ENCODE measurements at regions not wholly inside any gene's neighbourhood (a gene's known extent, or its start where the extent isn't known, plus 50 kb on each side); places are given as distances from the start of the nearest gene placed in this dataset.
A peak's percentile ranks its signal among the peaks of the same experiment; 100 is the strongest.

GRCh38 chr13:32932376-32932775 lies 83.8 kb upstream of the KL start:
- no CpG with 5 or more reads among the region's 2 CpGs for WGBS (ENCODE audit: insufficient coverage)
- Histone ChIP-seq H3K27ac (ENCODE audit: low read depth, low read length) (no peak overlapping the region), H3K4me3 (ENCODE audit: low read depth, low read length) (no peak overlapping the region), H3K27me3 (ENCODE audit: control insufficient read depth, insufficient read depth, low read length) (no peaks in the 10 kb centered on the region), H3K9me3 (ENCODE audit: control insufficient read depth, insufficient read depth, low read length) (no peaks in the 10 kb centered on the region), H3K36me3 (ENCODE audit: control insufficient read depth, insufficient read depth, low read length) (no peaks in the 10 kb centered on the region), H3K4me1 (ENCODE audit: control insufficient read depth, insufficient read depth, low read length) (no peaks in the 10 kb centered on the region)
- DNase-seq (ENCODE audit: low read depth in 4 of 6, low spot score in 6 of 6), result no peak

GRCh38 chr13:32936716-32937115 lies 79.5 kb upstream of the KL start:
- no peak overlapping the region for H3K4me3 ChIP-seq (ENCODE audit: low read depth, low read length)
- no peaks in the 10 kb centered on the region for H3K36me3 ChIP-seq (ENCODE audit: control insufficient read depth, insufficient read depth, low read length)
- H3K27ac ChIP-seq (ENCODE audit: low read depth, low read length), result no peak overlapping the region
- H3K27me3 ChIP-seq (ENCODE audit: control insufficient read depth, insufficient read depth, low read length), result no peaks in the 10 kb centered on the region
- H3K9me3 ChIP-seq (ENCODE audit: control insufficient read depth, insufficient read depth, low read length), result no peaks in the 10 kb centered on the region
- H3K4me1 ChIP-seq (ENCODE audit: control insufficient read depth, insufficient read depth, low read length), result peaks cover 6% of the 10 kb centered on the region
- no CpG with 5 or more reads among the region's 3 CpGs for WGBS (ENCODE audit: insufficient coverage)
- DNase-seq (ENCODE audit: low read depth in 4 of 6, low spot score in 6 of 6), result peak in 1 of 6 donors; percentile 85

- 96% methylated on average over 2 of the region's 2 CpGs for WGBS (ENCODE audit: insufficient coverage)
- H3K4me3 ChIP-seq (ENCODE audit: low read depth, low read length), result no peak overlapping the region
- no peaks in the 10 kb centered on the region for H3K9me3 ChIP-seq (ENCODE audit: control insufficient read depth, insufficient read depth, low read length)
- H3K27ac ChIP-seq (ENCODE audit: low read depth, low read length), result no peak overlapping the region
- no peaks in the 10 kb centered on the region for H3K36me3 ChIP-seq (ENCODE audit: control insufficient read depth, insufficient read depth, low read length)
- DNase-seq (ENCODE audit: low read depth in 4 of 6, low spot score in 6 of 6), result no peak
- H3K27me3 ChIP-seq (ENCODE audit: control insufficient read depth, insufficient read depth, low read length), result no peaks in the 10 kb centered on the region
- H3K4me1 ChIP-seq (ENCODE audit: control insufficient read depth, insufficient read depth, low read length), result peaks cover 6% of the 10 kb centered on the region
Measured at GRCh38 chr13:32938314-32938713, 77.9 kb upstream of the KL start.

GRCh38 chr13:32938907-32939306 lies 77.3 kb upstream of the KL start:
- DNase-seq (ENCODE audit: low read depth in 4 of 6, low spot score in 6 of 6), result no peak
- H3K36me3 ChIP-seq (ENCODE audit: control insufficient read depth, insufficient read depth, low read length), result no peaks in the 10 kb centered on the region
- no peak overlapping the region for H3K27ac ChIP-seq (ENCODE audit: low read depth, low read length)
- H3K4me1 ChIP-seq (ENCODE audit: control insufficient read depth, insufficient read depth, low read length), result peaks cover 6% of the 10 kb centered on the region
- H3K4me3 ChIP-seq (ENCODE audit: low read depth, low read length), result no peak overlapping the region
- H3K27me3 ChIP-seq (ENCODE audit: control insufficient read depth, insufficient read depth, low read length), result no peaks in the 10 kb centered on the region
- WGBS (ENCODE audit: insufficient coverage), result 100% methylated on average over 2 of the region's 2 CpGs
- no peaks in the 10 kb centered on the region for H3K9me3 ChIP-seq (ENCODE audit: control insufficient read depth, insufficient read depth, low read length)

GRCh38 chr13:32940601-32941000 lies 75.6 kb upstream of the KL start:
- WGBS (ENCODE audit: insufficient coverage), result 25% methylated on average over 4 of the region's 4 CpGs
- peak in 4 of 6 donors; percentile 29 to 77 (median 56) for DNase-seq (ENCODE audit: low read depth in 4 of 6, low spot score in 6 of 6)

GRCh38 chr13:32941368-32941767 lies 74.9 kb upstream of the KL start:
- peaks cover 6% of the 10 kb centered on the region for H3K4me1 ChIP-seq (ENCODE audit: control insufficient read depth, insufficient read depth, low read length)
- no peak overlapping the region for H3K27ac ChIP-seq (ENCODE audit: low read depth, low read length)
- WGBS (ENCODE audit: insufficient coverage), result no CpG with 5 or more reads among the region's 3 CpGs
- no peaks in the 10 kb centered on the region for H3K36me3 ChIP-seq (ENCODE audit: control insufficient read depth, insufficient read depth, low read length)
- H3K4me3 ChIP-seq (ENCODE audit: low read depth, low read length), result no peak overlapping the region
- DNase-seq (ENCODE audit: low read depth in 4 of 6, low spot score in 6 of 6), result no peak
- no peaks in the 10 kb centered on the region for H3K9me3 ChIP-seq (ENCODE audit: control insufficient read depth, insufficient read depth, low read length)
- no peaks in the 10 kb centered on the region for H3K27me3 ChIP-seq (ENCODE audit: control insufficient read depth, insufficient read depth, low read length)

More at GRCh38 chr13:32940601-32941000, 75.6 kb upstream of the KL start:
- H3K36me3 ChIP-seq (ENCODE audit: control insufficient read depth, insufficient read depth, low read length), result no peaks in the 10 kb centered on the region
- H3K9me3 ChIP-seq (ENCODE audit: control insufficient read depth, insufficient read depth, low read length), result no peaks in the 10 kb centered on the region
- H3K27ac ChIP-seq (ENCODE audit: low read depth, low read length), result peak overlapping the region; percentile 43
- no peaks in the 10 kb centered on the region for H3K27me3 ChIP-seq (ENCODE audit: control insufficient read depth, insufficient read depth, low read length)
- peaks cover 6% of the 10 kb centered on the region for H3K4me1 ChIP-seq (ENCODE audit: control insufficient read depth, insufficient read depth, low read length)
- no peak overlapping the region for H3K4me3 ChIP-seq (ENCODE audit: low read depth, low read length)

- Histone ChIP-seq H3K4me3 (ENCODE audit: low read depth, low read length) (no peak overlapping the region), H3K36me3 (ENCODE audit: control insufficient read depth, insufficient read depth, low read length) (no peaks in the 10 kb centered on the region), H3K9me3 (ENCODE audit: control insufficient read depth, insufficient read depth, low read length) (no peaks in the 10 kb centered on the region), H3K27me3 (ENCODE audit: control insufficient read depth, insufficient read depth, low read length) (no peaks in the 10 kb centered on the region), H3K27ac (ENCODE audit: low read depth, low read length) (no peak overlapping the region), H3K4me1 (ENCODE audit: control insufficient read depth, insufficient read depth, low read length) (peaks cover 4% of the 10 kb centered on the region)
- no peak for DNase-seq (ENCODE audit: low read depth in 4 of 6, low spot score in 6 of 6)
- 87% methylated on average over 3 of the region's 5 CpGs for WGBS (ENCODE audit: insufficient coverage)
Measured at GRCh38 chr13:32946558-32946957, 69.7 kb upstream of the KL start.

GRCh38 chr13:32947411-32948276 lies 68.6 kb upstream of the KL start:
- no peaks in the 10 kb centered on the region for H3K36me3 ChIP-seq (ENCODE audit: control insufficient read depth, insufficient read depth, low read length)
- WGBS (ENCODE audit: insufficient coverage), result 30% methylated on average over 3 of the region's 8 CpGs
- H3K9me3 ChIP-seq (ENCODE audit: control insufficient read depth, insufficient read depth, low read length), result no peaks in the 10 kb centered on the region
- peak in 5 of 6 donors; percentile 24 to 97 (median 72) for DNase-seq (ENCODE audit: low read depth in 4 of 6, low spot score in 6 of 6)
- peaks cover 4% of the 10 kb centered on the region for H3K4me1 ChIP-seq (ENCODE audit: control insufficient read depth, insufficient read depth, low read length)
- no peak overlapping the region for H3K4me3 ChIP-seq (ENCODE audit: low read depth, low read length)
- no peaks in the 10 kb centered on the region for H3K27me3 ChIP-seq (ENCODE audit: control insufficient read depth, insufficient read depth, low read length)
- H3K27ac ChIP-seq (ENCODE audit: low read depth, low read length), result no peak overlapping the region

GRCh38 chr13:32949820-32950219 lies 66.4 kb upstream of the KL start:
- Histone ChIP-seq H3K4me1 (ENCODE audit: control insufficient read depth, insufficient read depth, low read length) (peaks cover 4% of the 10 kb centered on the region), H3K9me3 (ENCODE audit: control insufficient read depth, insufficient read depth, low read length) (no peaks in the 10 kb centered on the region), H3K36me3 (ENCODE audit: control insufficient read depth, insufficient read depth, low read length) (no peaks in the 10 kb centered on the region), H3K27me3 (ENCODE audit: control insufficient read depth, insufficient read depth, low read length) (no peaks in the 10 kb centered on the region), H3K4me3 (ENCODE audit: low read depth, low read length) (no peak overlapping the region), H3K27ac (ENCODE audit: low read depth, low read length) (no peak overlapping the region)
- no peak for DNase-seq (ENCODE audit: low read depth in 4 of 6, low spot score in 6 of 6)
- WGBS (ENCODE audit: insufficient coverage), result no CpG with 5 or more reads among the region's 2 CpGs

- no peaks in the 10 kb centered on the region for H3K9me3 ChIP-seq (ENCODE audit: control insufficient read depth, insufficient read depth, low read length)
- peaks cover 4% of the 10 kb centered on the region for H3K4me1 ChIP-seq (ENCODE audit: control insufficient read depth, insufficient read depth, low read length)
- no peak overlapping the region for H3K27ac ChIP-seq (ENCODE audit: low read depth, low read length)
- no CpG with 5 or more reads among the region's 1 CpG for WGBS (ENCODE audit: insufficient coverage)
- H3K27me3 ChIP-seq (ENCODE audit: control insufficient read depth, insufficient read depth, low read length), result no peaks in the 10 kb centered on the region
- H3K36me3 ChIP-seq (ENCODE audit: control insufficient read depth, insufficient read depth, low read length), result no peaks in the 10 kb centered on the region
- H3K4me3 ChIP-seq (ENCODE audit: low read depth, low read length), result no peak overlapping the region
- DNase-seq (ENCODE audit: low read depth in 4 of 6, low spot score in 6 of 6), result no peak
Measured at GRCh38 chr13:32951580-32951979, 64.6 kb upstream of the KL start.
